ENCODE measurements at regions not wholly inside any gene's neighbourhood (a gene's known extent, or its start where the extent isn't known, plus 50 kb on each side); places are given as distances from the start of the nearest gene placed in this dataset.

DNA sequence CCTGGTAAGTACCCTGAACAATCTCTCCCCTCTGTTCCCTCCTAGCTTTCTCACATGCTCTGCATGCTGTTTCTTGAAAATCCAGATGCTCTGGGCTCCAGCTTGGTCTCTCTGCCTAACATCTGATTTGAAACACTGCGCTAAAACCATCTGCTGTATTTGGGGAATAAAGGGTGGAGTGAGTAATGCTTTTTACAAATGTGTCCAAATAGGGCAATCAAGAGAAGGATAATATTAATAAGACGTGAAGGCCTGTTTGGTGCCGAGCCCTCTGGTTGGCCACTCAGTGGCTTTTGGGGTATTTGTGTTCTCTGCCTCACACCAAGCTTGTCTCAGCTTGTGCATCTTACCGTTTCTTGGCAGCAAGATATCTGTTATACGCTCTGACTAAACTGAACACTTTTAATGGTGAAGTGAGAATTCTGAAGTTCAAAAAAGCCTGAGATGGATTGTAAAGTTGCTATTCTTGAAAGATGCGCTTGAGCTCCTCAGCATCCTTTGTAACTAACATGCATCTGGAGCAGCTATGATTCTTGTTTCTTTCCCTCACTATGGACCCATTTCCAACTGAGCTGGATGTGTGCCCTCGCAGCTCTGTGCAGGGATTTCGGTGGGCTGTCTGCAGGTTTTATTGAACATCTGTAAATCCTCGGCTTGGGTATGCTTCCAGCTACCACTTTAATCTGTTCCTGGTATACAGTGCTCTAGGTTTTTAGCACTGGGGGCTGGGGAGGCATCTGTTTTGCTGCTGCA is 269.4 kb downstream of the RWDD3 start:
- no peak overlapping the region for H3K4me3 ChIP-seq (replicated peaks; ENCODE audit: low read depth, low read length)
- TF ChIP-seq, protein P1, sequence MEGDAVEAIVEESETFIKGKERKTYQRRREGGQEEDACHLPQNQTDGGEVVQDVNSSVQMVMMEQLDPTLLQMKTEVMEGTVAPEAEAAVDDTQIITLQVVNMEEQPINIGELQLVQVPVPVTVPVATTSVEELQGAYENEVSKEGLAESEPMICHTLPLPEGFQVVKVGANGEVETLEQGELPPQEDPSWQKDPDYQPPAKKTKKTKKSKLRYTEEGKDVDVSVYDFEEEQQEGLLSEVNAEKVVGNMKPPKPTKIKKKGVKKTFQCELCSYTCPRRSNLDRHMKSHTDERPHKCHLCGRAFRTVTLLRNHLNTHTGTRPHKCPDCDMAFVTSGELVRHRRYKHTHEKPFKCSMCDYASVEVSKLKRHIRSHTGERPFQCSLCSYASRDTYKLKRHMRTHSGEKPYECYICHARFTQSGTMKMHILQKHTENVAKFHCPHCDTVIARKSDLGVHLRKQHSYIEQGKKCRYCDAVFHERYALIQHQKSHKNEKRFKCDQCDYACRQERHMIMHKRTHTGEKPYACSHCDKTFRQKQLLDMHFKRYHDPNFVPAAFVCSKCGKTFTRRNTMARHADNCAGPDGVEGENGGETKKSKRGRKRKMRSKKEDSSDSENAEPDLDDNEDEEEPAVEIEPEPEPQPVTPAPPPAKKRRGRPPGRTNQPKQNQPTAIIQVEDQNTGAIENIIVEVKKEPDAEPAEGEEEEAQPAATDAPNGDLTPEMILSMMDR (IDR thresholded peaks at IDR 0.05; ENCODE audit: low read length, missing control alignments), result no peak
- DNase-seq (ENCODE audit: low read depth), result no peak

DNA sequence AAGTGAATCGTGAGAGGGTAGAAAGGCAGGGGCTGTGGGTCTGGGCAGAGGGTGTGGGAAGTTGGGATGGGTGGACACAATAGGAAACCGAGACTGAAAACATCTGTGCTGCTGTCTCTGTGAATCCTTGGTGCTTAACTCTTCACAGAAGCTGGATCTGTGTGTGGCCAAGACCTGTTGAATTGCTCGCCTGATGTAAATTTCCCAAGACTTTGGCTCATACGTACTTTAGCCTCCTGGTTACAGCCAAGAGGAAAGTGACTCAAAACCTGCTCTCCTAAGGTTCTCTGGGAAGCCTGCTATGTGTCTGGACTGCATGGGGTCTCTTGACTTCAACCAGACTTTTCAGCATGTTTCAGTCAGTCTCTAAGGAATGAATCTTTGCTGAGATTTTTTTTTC is 270.3 kb downstream of the RWDD3 start:
- no peak for DNase-seq (ENCODE audit: low read depth)
- TF ChIP-seq, protein P1 (IDR thresholded peaks at IDR 0.05; ENCODE audit: low read length, missing control alignments), result no peak

DNA sequence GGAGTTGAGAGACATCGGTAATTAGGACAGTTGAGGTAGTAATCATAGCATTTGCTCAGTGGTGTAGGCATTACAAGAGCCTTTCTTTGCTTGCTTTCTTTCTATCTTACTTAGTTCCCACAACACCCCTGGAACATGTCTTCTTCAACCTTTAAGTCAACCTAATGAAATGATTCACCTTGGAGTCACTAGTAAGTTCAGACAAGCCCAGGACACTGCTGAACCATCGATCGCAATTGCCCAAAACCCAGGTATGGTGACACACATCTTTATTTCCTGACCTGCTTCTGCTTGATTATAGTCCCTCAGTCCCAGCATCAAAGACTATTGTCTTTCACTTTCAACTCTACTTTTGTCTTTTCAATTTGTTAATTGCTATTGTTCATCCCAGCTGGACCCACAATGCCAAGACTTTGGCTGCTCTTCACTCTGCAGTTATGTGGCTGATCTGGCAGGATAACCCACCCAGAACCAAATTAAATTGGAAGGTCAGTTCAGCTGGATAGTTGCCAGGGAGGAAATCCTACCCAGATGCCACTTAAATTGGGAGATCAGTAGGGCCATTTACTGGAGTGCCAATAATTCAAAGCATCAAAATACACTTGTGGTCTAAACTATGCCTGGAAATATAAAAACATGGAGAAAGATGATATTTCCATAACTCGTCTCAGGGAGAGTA is 272.9 kb downstream of the RWDD3 start:
- H3K4me3 ChIP-seq (replicated peaks; ENCODE audit: low read depth, low read length), result no peak overlapping the region
- no peak for DNase-seq (ENCODE audit: low read depth)
- TF ChIP-seq, protein P1 (IDR thresholded peaks at IDR 0.05; ENCODE audit: low read length, missing control alignments), result no peak

More for the DNA sequence above, 270.3 kb downstream of the RWDD3 start:
- no peak overlapping the region for H3K4me3 ChIP-seq (replicated peaks; ENCODE audit: low read depth, low read length)

DNA sequence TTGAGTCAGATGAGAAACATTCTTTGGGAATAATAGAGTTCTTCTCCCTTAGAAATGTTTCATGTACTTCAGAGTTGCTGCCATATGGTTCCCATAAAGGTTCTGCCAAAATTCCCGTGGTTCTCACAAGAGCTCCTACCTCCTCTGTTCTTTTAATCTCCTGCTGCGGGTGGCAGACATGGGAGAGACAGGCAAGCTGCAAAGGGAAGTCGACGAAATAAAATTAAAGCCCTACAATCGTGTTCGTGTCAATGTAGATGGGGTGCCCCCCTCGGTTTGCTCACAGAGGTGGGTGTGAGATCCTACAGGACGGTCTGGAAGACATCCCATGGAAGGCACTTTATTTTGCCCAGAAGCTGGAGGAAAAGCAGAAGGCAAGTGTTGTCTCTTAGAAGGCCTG is 276.0 kb downstream of the RWDD3 start:
- no peak overlapping the region for H3K4me3 ChIP-seq (replicated peaks; ENCODE audit: low read depth, low read length)
- DNase-seq (ENCODE audit: low read depth), result no peak
- TF ChIP-seq, protein P1 (IDR thresholded peaks at IDR 0.05; ENCODE audit: low read length, missing control alignments), result no peak

DNA sequence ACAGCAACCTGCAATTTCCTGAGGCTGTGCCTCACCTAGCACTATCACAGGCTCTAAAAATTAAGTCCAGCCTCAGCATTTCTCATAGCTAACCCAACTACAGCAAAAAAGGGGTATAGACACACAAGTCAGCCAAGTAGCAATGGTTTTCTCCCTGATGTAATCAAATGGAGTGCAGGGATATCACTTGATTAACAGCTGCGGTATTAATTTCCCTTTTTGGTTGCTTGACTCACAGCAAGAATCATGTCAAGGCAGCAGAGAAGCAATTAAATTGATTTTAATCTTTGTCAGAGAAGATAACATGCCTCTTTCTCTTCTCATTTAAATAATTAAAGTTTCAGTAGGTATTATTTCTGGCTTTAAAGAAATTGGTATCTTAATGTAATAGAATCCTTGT is 278.9 kb downstream of the RWDD3 start:
- H3K4me3 ChIP-seq (replicated peaks; ENCODE audit: low read depth, low read length), result no peak overlapping the region
- DNase-seq (ENCODE audit: low read depth), result no peak
- TF ChIP-seq, protein P1 (IDR thresholded peaks at IDR 0.05; ENCODE audit: low read length, missing control alignments), result no peak

DNA sequence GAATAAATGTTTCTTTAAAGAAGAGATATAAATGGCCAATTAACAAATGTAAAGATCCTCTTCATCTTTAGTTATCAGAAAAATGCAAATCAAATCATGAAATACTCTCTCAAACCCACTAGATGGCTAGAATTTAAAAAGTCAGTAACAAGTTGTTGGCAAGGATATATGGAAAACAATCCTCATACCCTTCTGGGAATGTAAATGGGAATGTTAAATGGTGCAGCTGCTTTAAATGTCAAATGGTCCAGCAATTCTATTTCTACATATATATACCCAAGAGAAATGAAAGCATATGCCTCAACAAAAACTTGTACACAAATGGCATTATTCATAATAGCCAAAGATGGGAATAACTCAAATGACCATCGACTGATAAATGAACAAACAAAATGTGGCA is 283.5 kb downstream of the RWDD3 start:
- H3K4me3 ChIP-seq (replicated peaks; ENCODE audit: low read depth, low read length), result no peak overlapping the region
- TF ChIP-seq, protein P1 (IDR thresholded peaks at IDR 0.05; ENCODE audit: low read length, missing control alignments), result no peak
- no peak for DNase-seq (ENCODE audit: low read depth)
